ENCODE measurements at regions not wholly inside any gene's neighbourhood (a gene's known extent, or its start where the extent isn't known, plus 50 kb on each side); places are given as distances from the start of the nearest gene placed in this dataset.

GRCh38 chr10:107727767-107728317, 563.3 kb upstream of the SORCS1 start:
- no peak for DNase-seq (ENCODE audit: low read depth)

- no peak for DNase-seq (ENCODE audit: low read depth)
Observed at GRCh38 chr10:107718864-107719263, 554.4 kb upstream of the SORCS1 start.

- DNase-seq (ENCODE audit: low read depth), result no peak
Observed at GRCh38 chr10:107717046-107717445, 552.5 kb upstream of the SORCS1 start.

- DNase-seq (ENCODE audit: low read depth), result no peak
Observed at GRCh38 chr10:107715565-107715964, 551.1 kb upstream of the SORCS1 start.

GRCh38 chr10:107708981-107709380, 544.5 kb upstream of the SORCS1 start:
- DNase-seq (ENCODE audit: low read depth), result no peak

GRCh38 chr10:107706096-107706725, 541.7 kb upstream of the SORCS1 start:
- no peak for DNase-seq (ENCODE audit: low read depth)

- no peak for DNase-seq (ENCODE audit: low read depth)
Observed at GRCh38 chr10:107701943-107702342, 537.4 kb upstream of the SORCS1 start.

GRCh38 chr10:107692072-107692471, 527.6 kb upstream of the SORCS1 start:
- no peak for DNase-seq (ENCODE audit: low read depth)

- no peak for DNase-seq (ENCODE audit: low read depth)
Observed at GRCh38 chr10:107689323-107689722, 524.8 kb upstream of the SORCS1 start.

- no peak for DNase-seq (ENCODE audit: low read depth)
Observed at GRCh38 chr10:107687701-107688100, 523.2 kb upstream of the SORCS1 start.

GRCh38 chr10:107686095-107686494, 521.6 kb upstream of the SORCS1 start:
- no peak for DNase-seq (ENCODE audit: low read depth)

- DNase-seq (ENCODE audit: low read depth), result no peak
Observed at GRCh38 chr10:107671960-107672359, 507.5 kb upstream of the SORCS1 start.

GRCh38 chr10:107666214-107666613, 501.7 kb upstream of the SORCS1 start:
- DNase-seq (ENCODE audit: low read depth), result no peak

- no peak for DNase-seq (ENCODE audit: low read depth)
Observed at GRCh38 chr10:107665459-107665858, 501.0 kb upstream of the SORCS1 start.

- no peak for DNase-seq (ENCODE audit: low read depth)
Observed at GRCh38 chr10:107657851-107658250, 493.3 kb upstream of the SORCS1 start.

- DNase-seq (ENCODE audit: low read depth), result no peak
Observed at GRCh38 chr10:107656932-107657331, 492.4 kb upstream of the SORCS1 start.

GRCh38 chr10:107653832-107654287, 489.4 kb upstream of the SORCS1 start:
- no peak for DNase-seq (ENCODE audit: low read depth)

GRCh38 chr10:107650939-107651338, 486.4 kb upstream of the SORCS1 start:
- no peak for DNase-seq (ENCODE audit: low read depth)

- DNase-seq (ENCODE audit: low read depth), result no peak
Observed at GRCh38 chr10:107649249-107649648, 484.7 kb upstream of the SORCS1 start.

- DNase-seq (ENCODE audit: low read depth), result no peak
Observed at GRCh38 chr10:107647462-107647861, 483.0 kb upstream of the SORCS1 start.

GRCh38 chr10:107631876-107632275, 467.4 kb upstream of the SORCS1 start:
- no peak for DNase-seq (ENCODE audit: low read depth)

GRCh38 chr10:107626862-107627261, 462.4 kb upstream of the SORCS1 start:
- DNase-seq (ENCODE audit: low read depth), result no peak

- no peak for DNase-seq (ENCODE audit: low read depth)
Observed at GRCh38 chr10:107623292-107623691, 458.8 kb upstream of the SORCS1 start.

GRCh38 chr10:107619139-107619538, 454.6 kb upstream of the SORCS1 start:
- no peak for DNase-seq (ENCODE audit: low read depth)
